B cell (primary cell): ENCODE measurements at regions not wholly inside any gene's neighbourhood (a gene's known extent, or its start where the extent isn't known, plus 50 kb on each side); places are given as distances from the start of the nearest gene placed in this dataset.

Experiments used
- ATAC-seq: fragments of 200-7000 bp; cut with Tn5 transposase; one replicate; pipeline ENCODE4 v1.10.0; 2021; ENCODE audit warnings: low read depth, mild to moderate bottlenecking, moderate number of reproducible peaks, moderate library complexity
- CTCF ChIA-PET: fragments of 350-600 bp; sonication (Branson Sonifier 250); formaldehyde crosslinking; loops from one replicate; lab custom pipeline; 2021; ENCODE audit warnings: antibody characterized with exemption, inconsistent platforms; lab: Charles Lee
- POLR2A ChIA-PET: fragments of 350-600 bp; sonication (Branson Sonifier 250); formaldehyde crosslinking; loops from one replicate; lab custom pipeline; 2021; ENCODE audit warnings: antibody characterized with exemption; lab: Charles Lee
- DNase-seq: peaks from one replicate; pipeline ENCODE4 v3.0.0; 2013
- H2AFZ ChIP-seq: 2 replicates; pipeline ENCODE4 v1.6.1; 2012; ENCODE audit warnings: mild to moderate bottlenecking, low read depth, low read length; ENCODE audit not compliant: insufficient read depth, poor library complexity, severe bottlenecking
- H3K27ac ChIP-seq, 2 donors: 1 replicate in 1 of 2; 2 replicates in 1 of 2; pipeline ENCODE4 v1.5.1; 2012 to 2013; ENCODE audit warnings: low read length in 2 of 2, mild to moderate bottlenecking in 2 of 2, moderate library complexity in 1 of 2
- H3K27me3 ChIP-seq, 4 experiments: fragments of 200-600 bp in 1 of 4; sonication (generic) in 1 of 4; replicated peaks in 1 of 4; 1 replicate in 2 of 4; 2 replicates in 2 of 4; pipeline versions ENCODE4 v1.6.1 to v1.7.0; 2013 to 2016; ENCODE audit warnings: low read length in 3 of 4, mild to moderate bottlenecking in 2 of 4, mixed read lengths in 1 of 4, moderate library complexity in 1 of 4; ENCODE audit not compliant: insufficient read depth in 4 of 4, control insufficient read depth in 3 of 4; ENCODE audit errors: control extremely low read depth in 1 of 4
- H3K36me3 ChIP-seq, 2 experiments: replicated peaks in 1 of 2; 1 replicate in 1 of 2; 2 replicates in 1 of 2; pipeline versions ENCODE4 v1.6.1 to v1.7.1; 2013; ENCODE audit warnings: low read length in 1 of 2; ENCODE audit not compliant: insufficient read depth in 2 of 2, control insufficient read depth in 1 of 2; ENCODE audit errors: control extremely low read depth in 1 of 2, extremely low read depth in 1 of 2
- H3K4me1 ChIP-seq, 2 donors: fragments of 200-600 bp in 1 of 2; sonication (generic) in 1 of 2; 1 replicate in 1 of 2; 2 replicates in 1 of 2; pipeline versions ENCODE4 v1.5.1 to v1.6.1; 2013 to 2017; ENCODE audit warnings: low read length in 2 of 2; ENCODE audit not compliant: control insufficient read depth in 2 of 2, insufficient read depth in 2 of 2
- H3K4me2 ChIP-seq: replicated peaks from 2 replicates; pipeline ENCODE3; 2012; ENCODE audit warnings: mild to moderate bottlenecking, low read depth, low read length; ENCODE audit not compliant: poor library complexity, severe bottlenecking
- H3K4me3 ChIP-seq, 5 experiments: fragments of 200-600 bp in 1 of 5; sonication (generic) in 1 of 5; 1 replicate in 3 of 5; 2 replicates in 2 of 5; pipeline versions ENCODE4 v1.5.1 to v1.7.0; 2011 to 2016; ENCODE audit warnings: low read length in 4 of 5, mild to moderate bottlenecking in 4 of 5, low read depth in 2 of 5, control low read depth in 1 of 5, moderate library complexity in 1 of 5; ENCODE audit not compliant: insufficient read depth in 1 of 5; ENCODE audit errors: control extremely low read depth in 1 of 5, extremely low read depth in 1 of 5
- H3K79me2 ChIP-seq: fragments of 200-600 bp; sonication (generic); one replicate; pipeline ENCODE4 v1.6.0; 2016; ENCODE audit warnings: low read length; ENCODE audit not compliant: control insufficient read depth, insufficient read depth
- H3K9ac ChIP-seq: fragments of 200-600 bp; sonication (generic); 2 replicates; pipeline ENCODE4 v1.6.1; 2017; ENCODE audit warnings: mild to moderate bottlenecking, low read length, moderate library complexity
- H3K9me3 ChIP-seq, 3 donors: one replicate each; pipeline versions ENCODE4 v1.6.1 to v1.7.1; 2013; ENCODE audit warnings: low read length in 2 of 3; ENCODE audit not compliant: control insufficient read depth in 2 of 3, insufficient read depth in 1 of 3; ENCODE audit errors: control extremely low read depth in 1 of 3
- H4K20me1 ChIP-seq: 2 replicates; pipeline ENCODE4 v1.6.0; 2012; ENCODE audit warnings: mild to moderate bottlenecking, low read length; ENCODE audit not compliant: insufficient read depth, control insufficient read depth, poor library complexity, severe bottlenecking
- H3K27ac Mint-ChIP-seq: one replicate; pipeline ENCODE4 v1.8.0; 2021; ENCODE audit warnings: mixed read lengths
- H3K27me3 Mint-ChIP-seq: one replicate; pipeline ENCODE4 v1.8.0; 2021; ENCODE audit warnings: mixed read lengths
- H3K4me1 Mint-ChIP-seq: one replicate; pipeline ENCODE4 v1.8.0; 2021; ENCODE audit warnings: mixed read lengths
- H3K4me3 Mint-ChIP-seq: one replicate; pipeline ENCODE4 v1.8.0; 2021; ENCODE audit warnings: mixed read lengths
- H3K9me3 Mint-ChIP-seq: one replicate; pipeline ENCODE4 v1.8.0; 2022; ENCODE audit warnings: mixed read lengths; ENCODE audit not compliant: insufficient read depth
- EZH2 ChIP-seq: IDR thresholded peaks from 2 replicates; pipeline ENCODE4 v1.6.1; 2012; ENCODE audit warnings: borderline replicate concordance, low read depth, mild to moderate bottlenecking, moderate library complexity, low read length; ENCODE audit not compliant: insufficient read depth, poor library complexity, severe bottlenecking
- WGBS: methylation state at CpG from one replicate; pipeline ENCODE4 v1.1.5; 2013; ENCODE audit warnings: missing lambda C conversion rate; ENCODE audit not compliant: insufficient coverage; 5-methylcytosine and 5-hydroxymethylcytosine counted together
- intact Hi-C: fragments of 100-400 bp; cut with micrococcal nuclease; formaldehyde crosslinking; loops from one replicate; pipeline ENCODE4 v1.10.0; 2022
- TF ChIP-seq, protein P1 (sequence below): fragments of 200-600 bp; IDR thresholded peaks from one replicate; pipeline ENCODE4 v1.8.0; 2022; ENCODE audit warnings: antibody characterized with exemption, mild to moderate bottlenecking

- Histone ChIP-seq H3K4me3 (no peak overlapping the region), H3K4me1 (no peaks in the 10 kb centered on the region), H3K27me3 (no peaks in the 10 kb centered on the region), H3K79me2 (no peaks in the 10 kb centered on the region), H3K9me3 (peaks cover 0 to 5% (median 0%) of the 10 kb centered on the region in 3 donors), H3K27ac (no peak overlapping the region), H3K9ac (no peak overlapping the region), H3K4me2 (no peak overlapping the region), H4K20me1 (no peaks in the 10 kb centered on the region), H3K36me3 (no peaks in the 10 kb centered on the region), H2AFZ (no peak overlapping the region)
- intact Hi-C loops = no loop called here
- Mint-ChIP-seq H3K9me3 (no peaks in the 10 kb centered on the region), H3K27me3 (no peaks in the 10 kb centered on the region), H3K4me1 (no peaks in the 10 kb centered on the region), H3K4me3 (no peak overlapping the region), H3K27ac (no peak overlapping the region)
- ATAC-seq (no peak), DNase-seq (no peak)
- ChIA-PET CTCF (no interaction called here), POLR2A (no interaction called here)
- WGBS = no CpG with 5 or more reads among the region's 2 CpGs
- no peak for TF ChIP-seq EZH2
Measured at GRCh38 chrX:125826080-125826479, 340.0 kb downstream of the DCAF12L2 start.

GRCh38 chrX:125826774-125827451 is 339.2 kb downstream of the DCAF12L2 start:
- H3K4me2 ChIP-seq = no peak overlapping the region
- no peaks in the 10 kb centered on the region for H3K4me1 ChIP-seq
- H3K9me3 Mint-ChIP-seq = no peaks in the 10 kb centered on the region
- intact Hi-C loops = no loop called here
- ChIA-PET POLR2A (no interaction called here), CTCF (no interaction called here)
- H2AFZ ChIP-seq = no peak overlapping the region
- no peak for TF ChIP-seq EZH2
- TF ChIP-seq, protein P1, sequence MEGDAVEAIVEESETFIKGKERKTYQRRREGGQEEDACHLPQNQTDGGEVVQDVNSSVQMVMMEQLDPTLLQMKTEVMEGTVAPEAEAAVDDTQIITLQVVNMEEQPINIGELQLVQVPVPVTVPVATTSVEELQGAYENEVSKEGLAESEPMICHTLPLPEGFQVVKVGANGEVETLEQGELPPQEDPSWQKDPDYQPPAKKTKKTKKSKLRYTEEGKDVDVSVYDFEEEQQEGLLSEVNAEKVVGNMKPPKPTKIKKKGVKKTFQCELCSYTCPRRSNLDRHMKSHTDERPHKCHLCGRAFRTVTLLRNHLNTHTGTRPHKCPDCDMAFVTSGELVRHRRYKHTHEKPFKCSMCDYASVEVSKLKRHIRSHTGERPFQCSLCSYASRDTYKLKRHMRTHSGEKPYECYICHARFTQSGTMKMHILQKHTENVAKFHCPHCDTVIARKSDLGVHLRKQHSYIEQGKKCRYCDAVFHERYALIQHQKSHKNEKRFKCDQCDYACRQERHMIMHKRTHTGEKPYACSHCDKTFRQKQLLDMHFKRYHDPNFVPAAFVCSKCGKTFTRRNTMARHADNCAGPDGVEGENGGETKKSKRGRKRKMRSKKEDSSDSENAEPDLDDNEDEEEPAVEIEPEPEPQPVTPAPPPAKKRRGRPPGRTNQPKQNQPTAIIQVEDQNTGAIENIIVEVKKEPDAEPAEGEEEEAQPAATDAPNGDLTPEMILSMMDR = no peak
- no peaks in the 10 kb centered on the region for H3K36me3 ChIP-seq
- no peak overlapping the region for H3K4me3 ChIP-seq
- H3K4me3 Mint-ChIP-seq = no peak overlapping the region
- no peak overlapping the region for H3K9ac ChIP-seq
- no peak overlapping the region for H3K27ac Mint-ChIP-seq
- no peak overlapping the region for H3K27ac ChIP-seq
- ATAC-seq = no peak
- no peaks in the 10 kb centered on the region for H3K27me3 Mint-ChIP-seq
- no peaks in the 10 kb centered on the region for H3K9me3 ChIP-seq
- no CpG with 5 or more reads among the region's 6 CpGs for WGBS
- no peaks in the 10 kb centered on the region for H3K4me1 Mint-ChIP-seq
- DNase-seq = no peak
- H3K27me3 ChIP-seq = no peaks in the 10 kb centered on the region
- H4K20me1 ChIP-seq = no peaks in the 10 kb centered on the region
- H3K79me2 ChIP-seq = no peaks in the 10 kb centered on the region
